Heart right ventricle (tissue), 16 donors: ENCODE measurements at regions not wholly inside any gene's neighbourhood (a gene's known extent, or its start where the extent isn't known, plus 50 kb on each side); places are given as distances from the start of the nearest gene placed in this dataset.

Experiments used
- ATAC-seq, 8 donors: fragments of 200-7000 bp; cut with Tn5 transposase; one replicate each; pipeline ENCODE4 v1.9.1; 2020; ENCODE audit warnings: mild to moderate bottlenecking in 8 of 8, moderate library complexity in 8 of 8, moderate number of reproducible peaks in 1 of 8
- DNase-seq, 2 donors: peaks; one replicate each; pipeline ENCODE4 v3.0.0-alpha.2; 2020
- H3K27ac ChIP-seq, 10 donors: fragments of 200-600 bp; sonication (generic) in 2 of 10; one replicate each; pipeline versions ENCODE4 v1.5.0 to v1.8.0; 2020 to 2022; ENCODE audit warnings: mild to moderate bottlenecking in 3 of 10
- H3K27me3 ChIP-seq, 7 donors: fragments of 200-600 bp; one replicate each; pipeline ENCODE4 v1.8.0; 2021 to 2022; ENCODE audit warnings: mild to moderate bottlenecking in 2 of 7
- H3K36me3 ChIP-seq, 9 donors: fragments of 200-600 bp; sonication (generic) in 1 of 9; one replicate each; pipeline versions ENCODE4 v1.5.0 to v1.8.0; 2020 to 2022; ENCODE audit warnings: mild to moderate bottlenecking in 2 of 9
- H3K4me1 ChIP-seq, 9 donors: fragments of 200-600 bp; sonication (generic) in 1 of 9; one replicate each; pipeline versions ENCODE4 v1.5.0 to v1.8.0; 2020 to 2022; ENCODE audit warnings: mild to moderate bottlenecking in 4 of 9
- H3K4me3 ChIP-seq, 10 donors: fragments of 200-600 bp; sonication (generic) in 2 of 10; one replicate each; pipeline versions ENCODE4 v1.5.0 to v1.8.0; 2020 to 2022; ENCODE audit warnings: mild to moderate bottlenecking in 7 of 10, moderate library complexity in 2 of 10
- H3K9me3 ChIP-seq, 11 donors: fragments of 200-600 bp in 10 of 11; sonication (generic) in 2 of 11; one replicate each; pipeline versions ENCODE4 v1.5.0 to v1.8.0; 2013 to 2022; ENCODE audit warnings: mild to moderate bottlenecking in 2 of 11, control low read depth in 1 of 11, moderate library complexity in 1 of 11
- CTCF ChIP-seq, 9 donors: fragments of 200-600 bp; sonication (generic) in 2 of 9; IDR thresholded peaks; one replicate each; pipeline versions ENCODE4 v1.5.0 to v1.8.0; 2021 to 2022; ENCODE audit warnings: antibody characterized with exemption in 9 of 9, mild to moderate bottlenecking in 5 of 9, moderate library complexity in 1 of 9
- WGBS, 2 donors: extraction: QIAGEN DNeasy Blood & Tissue Kit; methylation state at CpG; one replicate each; pipeline ENCODE4 v1.1.7; 2013; ENCODE audit warnings: inconsistent platforms in 1 of 2; 5-methylcytosine and 5-hydroxymethylcytosine counted together
- intact Hi-C, 10 donors: fragments of 100-400 bp; cut with DNase I; formaldehyde crosslinking; loops; one replicate each; pipeline versions ENCODE4 v1.11.1 to v1.14.2; 2022
- donor health status: Arrhythmogenic right ventricular cardiomyopathy.
- donor health status: ischemic (EF 13 %, LVEDD 7.1; RV severe dilation, severe dysfunction).
- donor health status: healthy with polysubstance abuse.
- donor health status: DM: no; HTN: yes; CAD: no.
- donor health status: DM: no; HTN: no; CAD: no.
- donor health status: ischemic (EF 25% LVEDD 6.9; RV normal size, moderate dysfunction).
- donor health status: ischemic (EF 25% LVEDD 5.7; RV mildly dilated, moderate dysfunction).
- donor health status: healthy.
- donor health status: DM: yes; HTN: yes; CAD: no.
- donor health status: Ischemic cardiomyopathy.
- donor health status: ischemic (EF 35%, LVEDD 5.7; RV mildly dilated, moderate dysfunction).
- donor health status: nonischemic (EF 11% LVEDD 7.7; RV severe dilation, severe dysfunction).
- donor health status: DM: yes; HTN: yes; CAD: no.
- donor health status: PGD.
- donor health status: ischemic (EF 29% LVEDD 5.4; RV normal size, mild dysfunction).
- donor health status: nonischemic (EF 23%, LVEDD 6.1; RV moderate dilation, normal function).

DNA sequence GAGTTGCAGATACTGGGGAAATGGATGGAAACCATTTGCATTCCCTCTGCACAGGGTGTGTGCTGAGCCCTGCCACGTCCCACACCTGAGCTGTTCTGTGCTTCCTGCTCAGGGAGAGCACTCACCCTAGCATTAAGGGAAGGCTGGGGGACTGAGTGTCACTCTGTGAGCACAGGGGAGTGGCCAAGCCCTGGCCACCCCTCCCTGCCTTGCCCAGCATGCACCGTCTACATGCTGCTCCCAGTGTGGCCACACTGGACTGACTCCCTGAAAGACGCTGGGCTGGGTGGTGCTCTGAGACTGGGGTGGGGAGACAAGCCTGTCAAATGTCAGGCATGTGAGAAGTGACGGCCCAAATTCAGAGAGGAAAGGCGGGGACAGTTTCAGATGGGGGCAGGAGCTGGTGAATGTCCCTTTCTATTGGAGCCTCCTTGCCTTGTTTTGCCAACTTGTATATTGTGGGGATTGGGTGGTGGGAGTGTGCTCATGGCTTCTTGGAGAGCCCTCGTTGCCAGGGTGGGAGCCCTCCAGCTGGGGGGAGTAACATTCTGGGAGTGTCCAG is 298.4 kb upstream of the HS6ST1 start:
- Histone ChIP-seq H3K27ac (no peak overlapping the region), H3K27me3 (no peaks in the 10 kb centered on the region), H3K4me1 (peaks cover 0 to 5% (median 0%) of the 10 kb centered on the region in 9 donors), H3K4me3 (no peak overlapping the region), H3K36me3 (no peaks in the 10 kb centered on the region), H3K9me3 (peaks cover 0 to 7% (median 0%) of the 10 kb centered on the region in 11 donors)
- intact Hi-C loops: no loop called here
- ATAC-seq (no peak), DNase-seq (no peak)
- 68 to 70% methylated on average over 6 of the region's 6 CpGs for WGBS, 2 donors
- TF ChIP-seq CTCF (IDR thresholded peaks at IDR 0.05): no peak

DNA sequence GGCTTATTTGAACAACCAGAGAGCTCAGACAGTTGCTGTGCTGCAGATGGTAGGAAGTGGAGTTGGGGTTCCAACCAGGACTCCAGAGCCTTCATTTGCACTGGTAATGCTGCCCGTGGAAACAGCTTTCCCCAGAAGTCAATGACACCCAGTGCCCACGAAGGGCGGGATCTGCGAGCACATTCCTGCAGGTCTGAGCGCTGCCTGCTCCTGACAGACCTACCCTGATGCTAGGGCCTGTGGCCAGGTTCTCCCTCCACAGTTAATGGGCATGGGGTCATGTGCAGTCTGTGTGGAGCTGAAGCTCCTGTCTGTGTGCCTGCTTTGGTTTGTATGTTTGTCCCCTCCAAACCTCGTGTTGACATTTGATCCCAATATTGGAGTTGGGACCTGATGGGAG is 299.0 kb upstream of the HS6ST1 start:
- H3K9me3 ChIP-seq: peaks cover 0 to 7% (median 0%) of the 10 kb centered on the region in 11 donors
- H3K27me3 ChIP-seq: no peaks in the 10 kb centered on the region
- WGBS, 2 donors: 91 to 94% methylated on average over 6 of the region's 6 CpGs
- no peak overlapping the region for H3K4me3 ChIP-seq
- no peak overlapping the region for H3K27ac ChIP-seq
- peaks cover 0 to 10% (median 0%) of the 10 kb centered on the region in 9 donors for H3K4me1 ChIP-seq
- H3K36me3 ChIP-seq: no peaks in the 10 kb centered on the region
- DNase-seq: no peak
- intact Hi-C loops: no loop called here
- no peak for TF ChIP-seq CTCF (IDR thresholded peaks at IDR 0.05)
- no peak for ATAC-seq

- DNase-seq (no peak), ATAC-seq (no peak)
- intact Hi-C loops: no loop called here
- Histone ChIP-seq H3K9me3 (peaks cover 0 to 7% (median 0%) of the 10 kb centered on the region in 11 donors), H3K27me3 (no peaks in the 10 kb centered on the region), H3K4me3 (no peak overlapping the region), H3K4me1 (peaks cover 0 to 20% (median 0%) of the 10 kb centered on the region in 9 donors), H3K36me3 (no peaks in the 10 kb centered on the region), H3K27ac (no peak overlapping the region)
- no peak for TF ChIP-seq CTCF (IDR thresholded peaks at IDR 0.05)
- WGBS, 2 donors: 95 to 97% methylated on average over 2 of the region's 2 CpGs
Observed at GRCh38 chr2:128618642-128619041, 300.0 kb upstream of the HS6ST1 start.

DNA sequence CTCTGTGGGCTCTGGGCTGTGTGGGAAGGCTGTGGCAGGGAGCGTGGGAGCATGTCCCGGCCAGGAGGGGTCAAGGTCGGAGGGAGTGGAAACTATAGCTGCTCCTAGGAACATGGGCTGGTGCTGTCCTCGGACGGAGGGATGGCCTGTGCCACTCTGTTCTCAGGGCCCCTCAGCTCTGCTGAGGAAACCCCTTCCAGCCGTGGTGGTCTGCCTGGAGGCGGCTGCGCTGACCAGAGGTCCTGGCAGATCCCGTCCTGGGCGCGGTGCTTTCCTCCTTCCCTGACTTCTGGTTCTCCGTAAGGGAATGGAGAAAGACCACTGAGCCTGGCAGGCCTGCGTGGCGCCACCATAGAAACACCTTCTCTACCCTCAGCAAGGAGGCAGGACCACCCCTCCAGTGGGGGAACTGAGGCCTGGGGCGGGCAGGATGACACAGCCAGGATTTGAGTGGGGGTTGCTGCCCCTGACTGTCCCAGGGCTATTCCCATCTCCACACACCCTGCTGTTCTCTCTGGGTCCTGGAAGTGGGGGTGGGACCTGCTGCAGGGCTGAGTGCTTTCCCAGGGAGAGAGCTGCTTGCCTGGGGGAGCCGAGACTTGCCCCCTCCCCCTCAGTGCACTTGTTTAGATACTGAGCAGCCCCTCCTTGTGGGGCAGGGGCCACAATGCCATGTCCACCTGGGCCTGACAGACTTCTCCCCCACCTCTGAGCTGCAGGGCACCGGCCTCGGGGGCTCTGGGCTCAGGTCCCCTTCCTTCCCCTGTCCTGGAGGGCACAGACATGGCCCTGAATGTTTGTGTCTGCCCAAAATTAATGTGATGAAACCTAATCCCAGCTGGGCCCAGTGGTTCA is 301.0 kb upstream of the HS6ST1 start:
- no peak for DNase-seq
- intact Hi-C loops: no loop called here

More for the DNA sequence above, 301.0 kb upstream of the HS6ST1 start:
- Histone ChIP-seq H3K4me1 (peaks cover 0 to 26% (median 0%) of the 10 kb centered on the region in 9 donors), H3K9me3 (peaks cover 0 to 4% (median 0%) of the 10 kb centered on the region in 11 donors), H3K36me3 (no peaks in the 10 kb centered on the region), H3K27me3 (no peaks in the 10 kb centered on the region), H3K27ac (no peak overlapping the region), H3K4me3 (no peak overlapping the region)
- WGBS, 2 donors: 93 to 95% methylated on average over 17 to 18 of the region's 18 CpGs
- no peak for ATAC-seq
- TF ChIP-seq CTCF (IDR thresholded peaks at IDR 0.05): no peak
